B cell (primary cell): ENCODE measurements at regions not wholly inside any gene's neighbourhood (a gene's known extent, or its start where the extent isn't known, plus 50 kb on each side); places are given as distances from the start of the nearest gene placed in this dataset.

Experiments used
- EZH2 ChIP-seq: IDR thresholded peaks from 2 replicates; pipeline ENCODE4 v1.6.1; 2012; ENCODE audit warnings: borderline replicate concordance, low read depth, mild to moderate bottlenecking, moderate library complexity, low read length; ENCODE audit not compliant: insufficient read depth, poor library complexity, severe bottlenecking
- TF ChIP-seq, protein P1 (sequence below): fragments of 200-600 bp; IDR thresholded peaks from one replicate; pipeline ENCODE4 v1.8.0; 2022; ENCODE audit warnings: antibody characterized with exemption, mild to moderate bottlenecking

DNA sequence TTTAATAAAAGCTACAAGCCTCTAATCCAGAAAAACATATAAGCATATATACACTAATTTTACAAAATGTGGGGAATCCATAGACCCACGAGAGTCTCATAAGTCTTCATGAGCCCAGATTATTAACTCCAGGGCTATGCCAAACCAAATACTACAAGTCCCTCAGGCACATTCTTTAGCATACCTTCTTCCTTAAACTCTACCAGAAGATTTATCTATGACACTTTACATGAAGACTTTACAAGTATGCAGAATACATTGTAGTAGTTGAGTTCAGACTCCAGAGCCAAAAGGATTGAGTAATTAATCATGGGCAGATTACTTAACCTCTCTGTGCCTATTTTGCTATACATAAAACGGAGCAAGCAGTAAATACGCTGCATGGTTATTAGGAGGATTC is 793.7 kb upstream of the ADGRL2 start:
- TF ChIP-seq, protein P1, sequence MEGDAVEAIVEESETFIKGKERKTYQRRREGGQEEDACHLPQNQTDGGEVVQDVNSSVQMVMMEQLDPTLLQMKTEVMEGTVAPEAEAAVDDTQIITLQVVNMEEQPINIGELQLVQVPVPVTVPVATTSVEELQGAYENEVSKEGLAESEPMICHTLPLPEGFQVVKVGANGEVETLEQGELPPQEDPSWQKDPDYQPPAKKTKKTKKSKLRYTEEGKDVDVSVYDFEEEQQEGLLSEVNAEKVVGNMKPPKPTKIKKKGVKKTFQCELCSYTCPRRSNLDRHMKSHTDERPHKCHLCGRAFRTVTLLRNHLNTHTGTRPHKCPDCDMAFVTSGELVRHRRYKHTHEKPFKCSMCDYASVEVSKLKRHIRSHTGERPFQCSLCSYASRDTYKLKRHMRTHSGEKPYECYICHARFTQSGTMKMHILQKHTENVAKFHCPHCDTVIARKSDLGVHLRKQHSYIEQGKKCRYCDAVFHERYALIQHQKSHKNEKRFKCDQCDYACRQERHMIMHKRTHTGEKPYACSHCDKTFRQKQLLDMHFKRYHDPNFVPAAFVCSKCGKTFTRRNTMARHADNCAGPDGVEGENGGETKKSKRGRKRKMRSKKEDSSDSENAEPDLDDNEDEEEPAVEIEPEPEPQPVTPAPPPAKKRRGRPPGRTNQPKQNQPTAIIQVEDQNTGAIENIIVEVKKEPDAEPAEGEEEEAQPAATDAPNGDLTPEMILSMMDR = no peak
- no peak for TF ChIP-seq EZH2
